HEK293 (cell line): ENCODE measurements at regions not wholly inside any gene's neighbourhood (a gene's known extent, or its start where the extent isn't known, plus 50 kb on each side); places are given as distances from the start of the nearest gene placed in this dataset.
A peak's percentile ranks its signal among the peaks of the same experiment; 100 is the strongest.

Experiments
- CTCF ChIA-PET: fragments of 350-600 bp; formaldehyde crosslinking; extraction: SDS; loops from one replicate; lab custom pipeline; 2021; ENCODE audit warnings: antibody characterized with exemption; lab: Yijun Ruan, JAX
- POLR2A ChIA-PET: fragments of 300-600 bp; formaldehyde crosslinking; extraction: SDS; loops from one replicate; lab custom pipeline; 2020; ENCODE audit warnings: antibody characterized with exemption, inconsistent platforms; lab: Yijun Ruan, JAX
- H3K27ac ChIP-seq: fragments of 200-500 bp; sonication (Bioruptor generic); 2 replicates; pipeline ENCODE4 v1.5.1; 2014; ENCODE audit warnings: low read depth, low read length, control low read depth, inconsistent platforms; ENCODE audit errors: extremely low read depth
- H3K36me3 ChIP-seq, 2 experiments: fragments of 200-500 bp in 1 of 2; sonication (Bioruptor generic) in 1 of 2; 1 replicate in 1 of 2; 2 replicates in 1 of 2; pipeline ENCODE4 v1.5.1; 2014 to 2017; ENCODE audit warnings: inconsistent platforms in 2 of 2, low read length in 2 of 2; ENCODE audit not compliant: control insufficient read depth in 2 of 2, insufficient read depth in 1 of 2
- H3K4me1 ChIP-seq: fragments of 200-500 bp; sonication (Bioruptor generic); 2 replicates; pipeline ENCODE4 v1.5.1; 2014; ENCODE audit warnings: mild to moderate bottlenecking, low read length, inconsistent platforms; ENCODE audit not compliant: control insufficient read depth, insufficient read depth
- H3K4me3 ChIP-seq: 2 replicates; pipeline ENCODE4 v1.5.1; 2011; ENCODE audit warnings: low read depth, mild to moderate bottlenecking, control low read depth, low read length, moderate library complexity
- H3K9me3 ChIP-seq: fragments of 200-500 bp; sonication (Bioruptor generic); 2 replicates; pipeline ENCODE4 v1.5.1; 2014; ENCODE audit warnings: low read depth, low read length, inconsistent platforms; ENCODE audit not compliant: control insufficient read depth, insufficient read depth
- EGR2 ChIP-seq: fragments of 450-650 bp; formaldehyde crosslinking; IDR thresholded peaks from 2 replicates; pipeline ENCODE4 v1.5.1; 2016; ENCODE audit warnings: low read depth, missing biosample characterization, missing genetic modification characterization
- GLI2 ChIP-seq: fragments of 450-650 bp; formaldehyde crosslinking; IDR thresholded peaks from 2 replicates; pipeline ENCODE4; 2017; ENCODE audit warnings: missing biosample characterization, missing genetic modification characterization, low read depth, borderline replicate concordance
- INSM2 ChIP-seq: fragments of 450-650 bp; formaldehyde crosslinking; IDR thresholded peaks from 2 replicates; pipeline ENCODE4 v1.5.1; 2016; ENCODE audit warnings: missing biosample characterization, missing genetic modification characterization
- KLF8 ChIP-seq: fragments of 450-650 bp; formaldehyde crosslinking; IDR thresholded peaks from 2 replicates; pipeline ENCODE4 v1.5.1; 2016; ENCODE audit warnings: missing biosample characterization, missing genetic modification characterization
- REPIN1 ChIP-seq: fragments of 450-650 bp; formaldehyde crosslinking; IDR thresholded peaks from 2 replicates; pipeline ENCODE4 v1.5.1; 2017; ENCODE audit warnings: missing biosample characterization, missing genetic modification characterization, low read depth
- SP3 ChIP-seq: fragments of 450-650 bp; formaldehyde crosslinking; IDR thresholded peaks from 2 replicates; pipeline ENCODE4 v1.5.1; 2016; ENCODE audit warnings: missing biosample characterization, missing genetic modification characterization
- SP7 ChIP-seq: fragments of 450-650 bp; formaldehyde crosslinking; IDR thresholded peaks from 2 replicates; pipeline ENCODE4 v1.5.1; 2016; ENCODE audit warnings: missing biosample characterization, missing genetic modification characterization
- ZBTB44 ChIP-seq: fragments of 450-650 bp; IDR thresholded peaks from 2 replicates; pipeline ENCODE4 v1.5.1; 2018; ENCODE audit warnings: missing biosample characterization, mild to moderate bottlenecking, missing genetic modification characterization
- ZFHX2 ChIP-seq: fragments of 450-650 bp; formaldehyde crosslinking; conservative IDR thresholded peaks from 2 replicates; pipeline ENCODE4 v1.5.1; 2016; ENCODE audit warnings: missing biosample characterization, missing genetic modification characterization
- ZNF10 ChIP-seq: fragments of 450-650 bp; formaldehyde crosslinking; IDR thresholded peaks from 2 replicates; pipeline ENCODE4 v1.5.1; 2017; ENCODE audit warnings: missing biosample characterization, missing genetic modification characterization
- ZNF112 ChIP-seq: fragments of 450-650 bp; formaldehyde crosslinking; IDR thresholded peaks from 2 replicates; pipeline ENCODE4 v1.5.0; 2017; ENCODE audit warnings: missing biosample characterization, missing genetic modification characterization
- ZNF114 ChIP-seq: fragments of 450-650 bp; formaldehyde crosslinking; IDR thresholded peaks from 2 replicates; pipeline ENCODE4 v1.5.0; 2017; ENCODE audit warnings: missing biosample characterization, missing genetic modification characterization
- ZNF121 ChIP-seq: fragments of 450-650 bp; formaldehyde crosslinking; IDR thresholded peaks from 2 replicates; pipeline ENCODE4 v1.5.1; 2016; ENCODE audit warnings: missing biosample characterization, missing genetic modification characterization
- ZNF169 ChIP-seq: fragments of 450-650 bp; formaldehyde crosslinking; IDR thresholded peaks from 2 replicates; pipeline ENCODE4 v1.5.1; 2016; ENCODE audit warnings: missing biosample characterization, missing genetic modification characterization
- ZNF202 ChIP-seq: fragments of 450-650 bp; formaldehyde crosslinking; IDR thresholded peaks from 2 replicates; pipeline ENCODE4 v1.5.1; 2016; ENCODE audit warnings: missing biosample characterization, missing genetic modification characterization, borderline replicate concordance
- ZNF211 ChIP-seq: fragments of 450-650 bp; formaldehyde crosslinking; IDR thresholded peaks from 2 replicates; pipeline ENCODE4 v1.5.1; 2016; ENCODE audit warnings: low read depth, missing biosample characterization, missing genetic modification characterization
- ZNF223 ChIP-seq: fragments of 450-650 bp; formaldehyde crosslinking; IDR thresholded peaks from 2 replicates; pipeline ENCODE4 v1.5.1; 2016; ENCODE audit warnings: missing biosample characterization, missing genetic modification characterization
- ZNF23 ChIP-seq: fragments of 450-650 bp; formaldehyde crosslinking; IDR thresholded peaks from 2 replicates; pipeline ENCODE4 v1.5.1; 2016; ENCODE audit warnings: missing biosample characterization, missing genetic modification characterization, borderline replicate concordance
- ZNF24 ChIP-seq: fragments of 450-650 bp; formaldehyde crosslinking; IDR thresholded peaks from 2 replicates; pipeline ENCODE4 v1.5.1; 2016; ENCODE audit warnings: missing biosample characterization, missing genetic modification characterization
- ZNF266 ChIP-seq: fragments of 450-650 bp; formaldehyde crosslinking; IDR thresholded peaks from 2 replicates; pipeline ENCODE4 v1.5.1; 2016; ENCODE audit warnings: missing biosample characterization, missing genetic modification characterization, low read depth
- ZNF335 ChIP-seq: fragments of 450-650 bp; formaldehyde crosslinking; conservative IDR thresholded peaks from 2 replicates; pipeline ENCODE4 v1.5.1; 2016; ENCODE audit warnings: missing biosample characterization, missing genetic modification characterization
- ZNF350 ChIP-seq: fragments of 450-650 bp; formaldehyde crosslinking; IDR thresholded peaks from 2 replicates; pipeline ENCODE4 v1.5.0; 2017; ENCODE audit warnings: missing biosample characterization, mild to moderate bottlenecking, missing genetic modification characterization
- ZNF362 ChIP-seq: fragments of 450-650 bp; formaldehyde crosslinking; IDR thresholded peaks from 2 replicates; pipeline ENCODE4 v1.5.1; 2016; ENCODE audit warnings: missing biosample characterization, missing genetic modification characterization
- ZNF366 ChIP-seq: fragments of 450-650 bp; formaldehyde crosslinking; conservative IDR thresholded peaks from 2 replicates; pipeline ENCODE4 v1.5.1; 2016; ENCODE audit warnings: missing biosample characterization, missing genetic modification characterization
- ZNF529 ChIP-seq: fragments of 450-650 bp; formaldehyde crosslinking; IDR thresholded peaks from 2 replicates; pipeline ENCODE4 v1.5.1; 2017; ENCODE audit warnings: missing genetic modification characterization, missing biosample characterization; ENCODE audit not compliant: insufficient replicate concordance
- ZNF544 ChIP-seq: fragments of 450-650 bp; formaldehyde crosslinking; IDR thresholded peaks from 2 replicates; pipeline ENCODE4 v1.5.0; 2017; ENCODE audit warnings: missing biosample characterization, missing genetic modification characterization
- ZNF560 ChIP-seq: fragments of 450-650 bp; formaldehyde crosslinking; IDR thresholded peaks from 2 replicates; pipeline ENCODE4 v1.5.1; 2017; ENCODE audit warnings: missing biosample characterization, missing genetic modification characterization, borderline replicate concordance
- ZNF596 ChIP-seq: fragments of 450-650 bp; IDR thresholded peaks from 2 replicates; pipeline ENCODE4 v1.5.0; 2018; ENCODE audit warnings: missing biosample characterization, mild to moderate bottlenecking, missing genetic modification characterization, moderate library complexity
- ZNF624 ChIP-seq: fragments of 450-650 bp; formaldehyde crosslinking; IDR thresholded peaks from 2 replicates; pipeline ENCODE4 v1.5.1; 2017; ENCODE audit warnings: missing biosample characterization, missing genetic modification characterization
- ZNF747 ChIP-seq: fragments of 450-650 bp; formaldehyde crosslinking; IDR thresholded peaks from 2 replicates; pipeline ENCODE4 v1.5.1; 2016; ENCODE audit warnings: missing biosample characterization, missing genetic modification characterization
- ZSCAN16 ChIP-seq: fragments of 450-650 bp; formaldehyde crosslinking; IDR thresholded peaks from 2 replicates; pipeline ENCODE4 v1.5.1; 2016; ENCODE audit warnings: missing biosample characterization, missing genetic modification characterization

DNA sequence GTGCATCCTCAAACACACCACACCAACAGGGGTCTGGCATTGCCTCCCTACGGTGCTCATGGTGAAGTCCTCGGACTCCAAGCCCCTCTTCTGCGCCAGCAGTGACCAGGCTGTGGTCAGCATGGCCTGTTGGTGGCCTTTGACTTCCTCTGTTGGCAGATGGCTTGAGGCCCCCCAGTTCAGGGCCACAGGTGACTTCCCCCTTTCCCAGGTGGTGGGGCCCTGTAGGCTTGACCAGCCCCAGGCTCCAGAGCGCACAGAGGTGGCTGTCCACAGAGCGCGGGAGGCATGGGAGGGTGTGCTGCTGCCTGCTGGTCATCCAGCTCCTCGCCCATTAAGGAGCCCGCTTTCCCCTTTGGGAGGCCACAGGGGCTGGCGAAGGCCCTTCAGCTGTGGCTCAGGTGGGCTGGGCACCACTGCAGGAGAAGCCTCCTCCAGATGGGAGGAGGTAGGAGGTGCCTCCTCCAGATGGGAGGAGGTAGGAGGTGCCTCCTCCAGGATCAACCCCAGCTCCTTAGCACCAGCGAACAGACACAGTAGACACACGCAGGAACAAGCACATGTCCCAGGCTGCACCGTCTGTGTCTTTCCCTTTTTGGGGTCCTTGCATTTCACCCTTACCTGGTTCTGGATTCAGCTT lies 52.1 kb upstream of the BHLHE23 start:
- ChIA-PET CTCF (interaction anchor here (0.6 to 1.0 kb wide), 2 partner anchors 156 to 220 kb away, joined by 3 read pairs; no protein-coding TSS in a partner anchor), POLR2A (no interaction called here)
- Histone ChIP-seq H3K4me3 (no peak overlapping the region), H3K36me3 (no peaks in the 10 kb centered on the region), H3K4me1 (no peaks in the 10 kb centered on the region), H3K9me3 (no peaks in the 10 kb centered on the region), H3K27ac (no peak overlapping the region)
- TF ChIP-seq ZNF266 (tag by site-specific recombination) (no peak), SP7 (tag by site-specific recombination) (no peak), ZNF202 (tag by site-specific recombination) (no peak), ZNF350 (tag by site-specific recombination) (no peak), EGR2 (tag by site-specific recombination) (peak; percentile 57; the same call in 1 of the 2 replicates), SP3 (peak; percentile 41; the same call in 1 of the 2 replicates), ZFHX2 (peak; percentile 71)

DNA sequence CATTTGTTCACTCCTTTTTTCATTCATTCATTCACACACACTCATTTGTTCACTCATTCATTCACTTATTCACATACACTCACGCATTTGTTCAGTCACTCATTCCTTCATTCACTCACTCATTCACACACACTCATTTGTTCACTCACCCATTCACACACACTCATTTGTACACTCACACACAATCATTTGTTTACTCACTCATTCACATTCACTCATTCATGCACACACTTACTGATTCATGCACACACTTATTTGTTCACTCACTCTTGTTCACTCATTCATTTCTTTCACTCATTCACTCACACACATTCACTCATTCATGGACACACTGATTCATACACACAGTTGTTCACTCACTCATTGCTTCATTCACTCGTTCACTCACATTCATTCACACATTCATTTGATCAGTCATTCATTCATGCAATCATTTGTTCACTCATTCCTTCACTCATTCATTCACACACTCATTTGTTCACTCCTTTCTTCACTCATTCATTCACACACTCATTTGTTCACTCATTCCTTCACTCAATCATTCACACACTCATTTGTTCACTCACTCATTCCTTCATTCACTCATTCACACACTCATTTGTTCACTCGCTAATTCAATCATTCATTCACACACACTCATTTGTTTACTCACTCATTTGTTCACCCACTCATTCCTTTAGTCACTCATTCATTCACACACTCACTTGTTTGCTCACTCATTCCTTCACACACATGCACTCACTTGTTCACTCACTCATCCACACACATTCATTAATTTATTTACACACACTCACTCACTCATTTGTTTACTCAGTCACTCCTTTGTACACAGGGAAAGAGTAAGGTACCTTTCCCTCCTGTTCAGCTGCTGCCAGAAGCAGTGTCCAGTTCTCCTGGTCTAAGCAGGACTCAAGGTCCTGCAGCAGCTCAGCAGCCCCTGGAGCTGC lies 50.7 kb upstream of the BHLHE23 start:
- Histone ChIP-seq H3K4me1 (no peaks in the 10 kb centered on the region), H3K36me3 (no peaks in the 10 kb centered on the region)
- no peak for TF ChIP-seq GLI2 (tag by site-specific recombination)
- TF ChIP-seq KLF8 (tag by site-specific recombination): no peak
- TF ChIP-seq ZBTB44: no peak
- no peak for TF ChIP-seq ZNF596 (tag by site-specific recombination)
- peak; percentile 9; the same call in 1 of the 2 replicates for TF ChIP-seq ZSCAN16 (tag by site-specific recombination)
- peak; percentile 89 for TF ChIP-seq ZNF366
- TF ChIP-seq ZNF335 (tag by site-specific recombination): no peak
- 0 out of 2 replicates have a peak, but pooled peaks have one; percentile 13 for TF ChIP-seq ZNF121 (tag by site-specific recombination)
- TF ChIP-seq ZNF544 (tag by site-specific recombination): no peak
- TF ChIP-seq ZNF624 (tag by site-specific recombination): no peak
- no peak for TF ChIP-seq ZNF266 (tag by site-specific recombination)
- TF ChIP-seq ZNF560: no peak
- TF ChIP-seq ZNF747 (tag by site-specific recombination): no peak
- TF ChIP-seq ZNF211 (tag by site-specific recombination): no peak
- TF ChIP-seq REPIN1: no peak
- no peak for TF ChIP-seq ZNF529
- TF ChIP-seq ZNF169 (tag by site-specific recombination): no peak
- TF ChIP-seq ZNF112 (tag by site-specific recombination): no peak
- no peak for TF ChIP-seq ZNF223 (tag by site-specific recombination)
- TF ChIP-seq ZNF24 (tag by site-specific recombination): peak; percentile 93
- no peak for TF ChIP-seq ZNF10 (tag by site-specific recombination)
- peak; percentile 95 for TF ChIP-seq ZNF114 (tag by site-specific recombination)
- no peak for TF ChIP-seq ZNF362 (tag by site-specific recombination)
- TF ChIP-seq ZNF23 (tag by site-specific recombination): no peak
- no peak for TF ChIP-seq INSM2 (tag by site-specific recombination)

More for the DNA sequence above, 50.7 kb upstream of the BHLHE23 start:
- no peaks in the 10 kb centered on the region for H3K9me3 ChIP-seq
- CTCF ChIA-PET: interaction anchor here (0.6 to 1.8 kb wide), 8 partner anchors 11 to 527 kb away, joined by 3 to 14 read pairs (median 4); no protein-coding TSS in a partner anchor
- H3K27ac ChIP-seq: no peak overlapping the region
- POLR2A ChIA-PET: no interaction called here
- no peak overlapping the region for H3K4me3 ChIP-seq
